Cardiac muscle cell (in vitro differentiated cells and primary cell): ENCODE measurements at regions not wholly inside any gene's neighbourhood (a gene's known extent, or its start where the extent isn't known, plus 50 kb on each side); places are given as distances from the start of the nearest gene placed in this dataset.

Experiments
- DNase-seq, 2 donors: peaks; one replicate each; pipeline versions ENCODE4 v3.0.0 to v3.0.0-alpha.2; 2010 to 2017; ENCODE audit warnings: low read depth in 1 of 2, low spot score in 1 of 2
- H3K27ac ChIP-seq: fragments of 200-600 bp; sonication (generic); 2 replicates; pipeline ENCODE4 v1.5.1; 2016
- H3K27me3 ChIP-seq: fragments of 200-600 bp; sonication (generic); 2 replicates; pipeline ENCODE4 v1.6.0; 2016; ENCODE audit warnings: control low read depth
- H3K36me3 ChIP-seq: fragments of 200-600 bp; sonication (generic); 2 replicates; pipeline ENCODE4 v1.5.1; 2016; ENCODE audit warnings: control low read depth
- H3K4me1 ChIP-seq: fragments of 200-600 bp; sonication (generic); 2 replicates; pipeline ENCODE4 v1.8.1; 2017; ENCODE audit warnings: low read depth, mild to moderate bottlenecking, mixed run types
- H3K4me3 ChIP-seq: fragments of 200-600 bp; sonication (generic); 2 replicates; pipeline ENCODE4 v1.5.1; 2016; ENCODE audit warnings: mild to moderate bottlenecking
- H3K9me3 ChIP-seq: fragments of 200-600 bp; sonication (generic); 2 replicates; pipeline ENCODE4 v1.5.1; 2017; ENCODE audit warnings: low read depth, mild to moderate bottlenecking, control low read depth
- TF ChIP-seq, protein P1 (sequence below): IDR thresholded peaks from 2 replicates; pipeline ENCODE4 v1.5.1; 2012; ENCODE audit warnings: low read depth, mild to moderate bottlenecking, low read length

DNA sequence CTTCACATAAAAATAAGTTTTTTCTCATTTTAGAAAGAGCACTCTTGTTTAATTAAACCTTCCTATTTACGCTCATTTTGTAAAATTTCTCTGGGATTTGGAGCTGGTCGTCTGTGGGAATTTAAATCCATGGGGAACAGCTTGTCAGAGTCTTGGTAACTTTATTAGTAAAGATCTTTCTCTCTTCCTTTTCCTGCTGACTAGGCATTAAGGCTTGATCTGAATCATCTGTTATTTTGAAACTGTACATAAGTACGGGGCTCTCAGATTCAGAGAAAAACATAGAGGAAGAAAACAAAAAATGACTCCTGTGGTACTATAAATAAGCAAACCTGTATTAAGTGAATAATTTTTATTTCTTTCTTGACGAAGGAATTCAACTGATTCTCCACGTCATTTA lies 150.2 kb downstream of the ST6GAL2 start:
- Histone ChIP-seq H3K4me1 (no peaks in the 10 kb centered on the region), H3K27me3 (no peaks in the 10 kb centered on the region), H3K27ac (no peak overlapping the region), H3K36me3 (no peaks in the 10 kb centered on the region), H3K9me3 (no peaks in the 10 kb centered on the region), H3K4me3 (no peak overlapping the region)
- TF ChIP-seq, protein P1, sequence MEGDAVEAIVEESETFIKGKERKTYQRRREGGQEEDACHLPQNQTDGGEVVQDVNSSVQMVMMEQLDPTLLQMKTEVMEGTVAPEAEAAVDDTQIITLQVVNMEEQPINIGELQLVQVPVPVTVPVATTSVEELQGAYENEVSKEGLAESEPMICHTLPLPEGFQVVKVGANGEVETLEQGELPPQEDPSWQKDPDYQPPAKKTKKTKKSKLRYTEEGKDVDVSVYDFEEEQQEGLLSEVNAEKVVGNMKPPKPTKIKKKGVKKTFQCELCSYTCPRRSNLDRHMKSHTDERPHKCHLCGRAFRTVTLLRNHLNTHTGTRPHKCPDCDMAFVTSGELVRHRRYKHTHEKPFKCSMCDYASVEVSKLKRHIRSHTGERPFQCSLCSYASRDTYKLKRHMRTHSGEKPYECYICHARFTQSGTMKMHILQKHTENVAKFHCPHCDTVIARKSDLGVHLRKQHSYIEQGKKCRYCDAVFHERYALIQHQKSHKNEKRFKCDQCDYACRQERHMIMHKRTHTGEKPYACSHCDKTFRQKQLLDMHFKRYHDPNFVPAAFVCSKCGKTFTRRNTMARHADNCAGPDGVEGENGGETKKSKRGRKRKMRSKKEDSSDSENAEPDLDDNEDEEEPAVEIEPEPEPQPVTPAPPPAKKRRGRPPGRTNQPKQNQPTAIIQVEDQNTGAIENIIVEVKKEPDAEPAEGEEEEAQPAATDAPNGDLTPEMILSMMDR: no peak
- DNase-seq: no peak

DNA sequence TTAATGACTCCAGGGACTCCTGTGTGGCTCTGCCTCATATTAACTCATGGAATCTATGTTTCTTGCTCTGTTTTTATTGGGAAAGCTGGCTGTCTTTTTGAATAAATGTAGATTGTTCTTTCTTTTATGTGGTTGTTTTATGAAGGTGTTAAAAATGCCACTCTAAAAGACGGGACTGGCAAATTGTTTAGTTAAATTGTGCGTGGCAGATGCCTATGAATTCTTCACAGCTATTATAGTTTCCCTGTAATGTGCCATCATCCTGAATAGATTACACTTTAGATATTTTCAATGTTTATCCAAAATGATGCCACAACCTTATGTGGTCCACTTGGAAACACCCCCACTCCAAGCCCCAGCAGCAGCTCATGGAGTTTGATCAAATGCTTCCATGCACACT lies 149.7 kb downstream of the ST6GAL2 start:
- no peak for DNase-seq
- H3K27me3 ChIP-seq: no peaks in the 10 kb centered on the region
- no peaks in the 10 kb centered on the region for H3K36me3 ChIP-seq
- TF ChIP-seq, protein P1: no peak
- no peaks in the 10 kb centered on the region for H3K9me3 ChIP-seq
- H3K4me3 ChIP-seq: no peak overlapping the region
- no peak overlapping the region for H3K27ac ChIP-seq
- H3K4me1 ChIP-seq: no peaks in the 10 kb centered on the region

DNA sequence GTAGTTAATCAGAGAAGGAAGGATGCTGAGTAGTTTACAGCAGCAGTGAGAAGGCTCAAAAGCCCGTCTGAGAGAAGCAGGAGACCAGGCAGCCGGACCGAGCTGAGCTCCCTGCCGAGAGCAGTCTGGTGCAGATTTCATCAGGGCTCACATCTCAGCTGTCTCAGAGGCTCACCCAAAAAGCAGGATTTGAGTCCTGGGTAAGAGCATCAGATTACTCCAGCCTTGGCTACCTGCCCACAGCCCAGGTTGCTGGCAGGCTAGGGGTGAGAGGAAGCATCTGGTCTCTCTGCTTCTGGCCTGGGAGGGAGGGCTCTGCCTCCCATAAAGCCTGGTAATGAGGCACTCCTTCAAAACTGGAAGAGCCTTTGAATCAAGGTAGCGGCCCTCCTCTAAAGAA lies 140.5 kb downstream of the ST6GAL2 start:
- H3K27me3 ChIP-seq: no peaks in the 10 kb centered on the region
- H3K4me3 ChIP-seq: no peak overlapping the region
- no peak overlapping the region for H3K27ac ChIP-seq
- DNase-seq: peak; percentile 5 to 10
- peaks cover 18% of the 10 kb centered on the region for H3K4me1 ChIP-seq
- no peaks in the 10 kb centered on the region for H3K36me3 ChIP-seq
- no peaks in the 10 kb centered on the region for H3K9me3 ChIP-seq
- TF ChIP-seq, protein P1: no peak

DNA sequence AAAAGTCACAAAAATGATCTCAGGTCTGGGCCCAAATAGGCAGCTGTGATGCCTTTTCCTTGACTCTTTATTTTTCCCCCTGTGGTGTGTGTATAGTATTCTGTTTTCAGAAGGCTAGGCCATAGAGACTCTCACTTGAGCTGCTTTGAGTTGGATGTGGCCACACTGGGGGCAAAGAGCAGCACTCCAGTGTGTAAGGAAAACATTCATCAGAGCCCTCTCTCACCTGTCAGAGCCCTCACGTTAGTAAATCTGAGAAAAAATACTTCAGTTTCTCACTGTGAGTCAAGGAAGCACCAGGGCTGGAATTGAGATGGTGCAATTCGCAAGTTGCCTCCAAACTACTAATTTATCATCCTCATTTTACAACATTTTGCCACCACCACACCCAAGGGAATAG lies 136.1 kb downstream of the ST6GAL2 start:
- TF ChIP-seq, protein P1: no peak
- no peaks in the 10 kb centered on the region for H3K27me3 ChIP-seq
- no peaks in the 10 kb centered on the region for H3K9me3 ChIP-seq
- H3K4me3 ChIP-seq: no peak overlapping the region
- peak in 1 of 2 donors; percentile 67 for DNase-seq
- H3K36me3 ChIP-seq: no peaks in the 10 kb centered on the region
- no peak overlapping the region for H3K27ac ChIP-seq
- H3K4me1 ChIP-seq: peaks cover 7% of the 10 kb centered on the region
